B cell (primary cell): ENCODE measurements at regions not wholly inside any gene's neighbourhood (a gene's known extent, or its start where the extent isn't known, plus 50 kb on each side); places are given as distances from the start of the nearest gene placed in this dataset.

Experiments used
- ATAC-seq: fragments of 200-7000 bp; cut with Tn5 transposase; one replicate; pipeline ENCODE4 v1.10.0; 2021; ENCODE audit warnings: low read depth, mild to moderate bottlenecking, moderate number of reproducible peaks, moderate library complexity
- CTCF ChIA-PET: fragments of 350-600 bp; sonication (Branson Sonifier 250); formaldehyde crosslinking; loops from one replicate; lab custom pipeline; 2021; ENCODE audit warnings: antibody characterized with exemption, inconsistent platforms; lab: Charles Lee
- POLR2A ChIA-PET: fragments of 350-600 bp; sonication (Branson Sonifier 250); formaldehyde crosslinking; loops from one replicate; lab custom pipeline; 2021; ENCODE audit warnings: antibody characterized with exemption; lab: Charles Lee
- DNase-seq: peaks from one replicate; pipeline ENCODE4 v3.0.0; 2013
- H2AFZ ChIP-seq: 2 replicates; pipeline ENCODE4 v1.6.1; 2012; ENCODE audit warnings: mild to moderate bottlenecking, low read depth, low read length; ENCODE audit not compliant: insufficient read depth, poor library complexity, severe bottlenecking
- H3K27ac ChIP-seq, 2 donors: 1 replicate in 1 of 2; 2 replicates in 1 of 2; pipeline ENCODE4 v1.5.1; 2012 to 2013; ENCODE audit warnings: low read length in 2 of 2, mild to moderate bottlenecking in 2 of 2, moderate library complexity in 1 of 2
- H3K27me3 ChIP-seq, 4 experiments: fragments of 200-600 bp in 1 of 4; sonication (generic) in 1 of 4; replicated peaks in 1 of 4; 1 replicate in 2 of 4; 2 replicates in 2 of 4; pipeline versions ENCODE4 v1.6.1 to v1.7.0; 2013 to 2016; ENCODE audit warnings: low read length in 3 of 4, mild to moderate bottlenecking in 2 of 4, mixed read lengths in 1 of 4, moderate library complexity in 1 of 4; ENCODE audit not compliant: insufficient read depth in 4 of 4, control insufficient read depth in 3 of 4; ENCODE audit errors: control extremely low read depth in 1 of 4
- H3K36me3 ChIP-seq, 2 experiments: replicated peaks in 1 of 2; 1 replicate in 1 of 2; 2 replicates in 1 of 2; pipeline versions ENCODE4 v1.6.1 to v1.7.1; 2013; ENCODE audit warnings: low read length in 1 of 2; ENCODE audit not compliant: insufficient read depth in 2 of 2, control insufficient read depth in 1 of 2; ENCODE audit errors: control extremely low read depth in 1 of 2, extremely low read depth in 1 of 2
- H3K4me1 ChIP-seq, 2 donors: fragments of 200-600 bp in 1 of 2; sonication (generic) in 1 of 2; 1 replicate in 1 of 2; 2 replicates in 1 of 2; pipeline versions ENCODE4 v1.5.1 to v1.6.1; 2013 to 2017; ENCODE audit warnings: low read length in 2 of 2; ENCODE audit not compliant: control insufficient read depth in 2 of 2, insufficient read depth in 2 of 2
- H3K4me2 ChIP-seq: replicated peaks from 2 replicates; pipeline ENCODE3; 2012; ENCODE audit warnings: mild to moderate bottlenecking, low read depth, low read length; ENCODE audit not compliant: poor library complexity, severe bottlenecking
- H3K4me3 ChIP-seq, 5 experiments: fragments of 200-600 bp in 1 of 5; sonication (generic) in 1 of 5; 1 replicate in 3 of 5; 2 replicates in 2 of 5; pipeline versions ENCODE4 v1.5.1 to v1.7.0; 2011 to 2016; ENCODE audit warnings: low read length in 4 of 5, mild to moderate bottlenecking in 4 of 5, low read depth in 2 of 5, control low read depth in 1 of 5, moderate library complexity in 1 of 5; ENCODE audit not compliant: insufficient read depth in 1 of 5; ENCODE audit errors: control extremely low read depth in 1 of 5, extremely low read depth in 1 of 5
- H3K79me2 ChIP-seq: fragments of 200-600 bp; sonication (generic); one replicate; pipeline ENCODE4 v1.6.0; 2016; ENCODE audit warnings: low read length; ENCODE audit not compliant: control insufficient read depth, insufficient read depth
- H3K9ac ChIP-seq: fragments of 200-600 bp; sonication (generic); 2 replicates; pipeline ENCODE4 v1.6.1; 2017; ENCODE audit warnings: mild to moderate bottlenecking, low read length, moderate library complexity
- H3K9me3 ChIP-seq, 3 donors: one replicate each; pipeline versions ENCODE4 v1.6.1 to v1.7.1; 2013; ENCODE audit warnings: low read length in 2 of 3; ENCODE audit not compliant: control insufficient read depth in 2 of 3, insufficient read depth in 1 of 3; ENCODE audit errors: control extremely low read depth in 1 of 3
- H4K20me1 ChIP-seq: 2 replicates; pipeline ENCODE4 v1.6.0; 2012; ENCODE audit warnings: mild to moderate bottlenecking, low read length; ENCODE audit not compliant: insufficient read depth, control insufficient read depth, poor library complexity, severe bottlenecking
- H3K27ac Mint-ChIP-seq: one replicate; pipeline ENCODE4 v1.8.0; 2021; ENCODE audit warnings: mixed read lengths
- H3K27me3 Mint-ChIP-seq: one replicate; pipeline ENCODE4 v1.8.0; 2021; ENCODE audit warnings: mixed read lengths
- H3K4me1 Mint-ChIP-seq: one replicate; pipeline ENCODE4 v1.8.0; 2021; ENCODE audit warnings: mixed read lengths
- H3K4me3 Mint-ChIP-seq: one replicate; pipeline ENCODE4 v1.8.0; 2021; ENCODE audit warnings: mixed read lengths
- H3K9me3 Mint-ChIP-seq: one replicate; pipeline ENCODE4 v1.8.0; 2022; ENCODE audit warnings: mixed read lengths; ENCODE audit not compliant: insufficient read depth
- CTCF ChIP-seq: fragments of 200-600 bp; IDR thresholded peaks from one replicate; pipeline ENCODE4 v1.8.0; 2022; ENCODE audit warnings: antibody characterized with exemption, mild to moderate bottlenecking
- EZH2 ChIP-seq: IDR thresholded peaks from 2 replicates; pipeline ENCODE4 v1.6.1; 2012; ENCODE audit warnings: borderline replicate concordance, low read depth, mild to moderate bottlenecking, moderate library complexity, low read length; ENCODE audit not compliant: insufficient read depth, poor library complexity, severe bottlenecking
- WGBS: methylation state at CpG from one replicate; pipeline ENCODE4 v1.1.5; 2013; ENCODE audit warnings: missing lambda C conversion rate; ENCODE audit not compliant: insufficient coverage; 5-methylcytosine and 5-hydroxymethylcytosine counted together
- intact Hi-C: fragments of 100-400 bp; cut with micrococcal nuclease; formaldehyde crosslinking; loops from one replicate; pipeline ENCODE4 v1.10.0; 2022

- CTCF ChIA-PET = no interaction called here
- no peak overlapping the region for H3K4me3 Mint-ChIP-seq
These were observed 883.0 kb upstream of the NR2F2 start for GRCh38 chr15:95447486-95447885.

DNA sequence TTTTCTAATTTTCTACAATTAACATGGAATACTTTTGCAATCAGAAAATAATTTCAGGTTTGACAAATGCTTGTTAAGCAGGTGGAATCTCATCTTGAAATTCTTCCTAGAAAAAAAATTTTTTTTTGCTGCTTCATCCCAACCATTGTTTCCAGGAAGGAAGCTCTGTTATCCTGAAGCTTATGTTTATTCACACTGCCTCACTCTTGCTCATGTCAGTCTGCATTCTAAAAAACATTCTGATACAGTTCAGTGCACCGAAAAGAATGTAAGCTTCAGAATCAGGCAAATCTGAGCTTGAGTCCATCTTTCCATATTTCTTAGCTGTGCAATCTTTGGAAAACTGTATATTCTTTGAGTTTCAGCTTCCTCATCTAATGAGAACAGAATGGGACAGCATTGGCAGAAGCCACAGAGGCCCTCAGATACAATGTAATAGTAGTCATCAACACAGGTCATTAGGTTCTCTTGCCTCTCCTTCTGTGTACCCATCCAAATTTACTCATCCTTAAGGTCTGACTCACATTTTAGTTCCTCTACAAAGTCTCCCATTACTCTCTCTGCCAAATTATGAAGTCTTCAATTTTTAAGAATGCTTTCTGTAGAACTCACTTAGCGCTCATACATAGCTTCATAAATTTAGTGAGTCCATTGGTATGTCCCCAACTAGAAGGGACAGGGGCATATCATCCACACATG, 881.8 kb upstream of the NR2F2 start:
- Mint-ChIP-seq H3K27ac (no peak overlapping the region), H3K4me1 (no peaks in the 10 kb centered on the region), H3K4me3 (no peak overlapping the region), H3K27me3 (no peaks in the 10 kb centered on the region), H3K9me3 (peaks cover 2% of the 10 kb centered on the region)
- ChIA-PET POLR2A (no interaction called here), CTCF (no interaction called here)
- Histone ChIP-seq H3K4me3 (no peak overlapping the region), H2AFZ (no peak overlapping the region), H3K27ac (no peak overlapping the region), H3K9ac (no peak overlapping the region), H3K9me3 (no peaks in the 10 kb centered on the region), H3K79me2 (no peaks in the 10 kb centered on the region), H3K27me3 (no peaks in the 10 kb centered on the region), H3K4me2 (no peak overlapping the region), H3K36me3 (no peaks in the 10 kb centered on the region), H4K20me1 (no peaks in the 10 kb centered on the region), H3K4me1 (no peaks in the 10 kb centered on the region)
- WGBS = no CpG with 5 or more reads among the region's 2 CpGs
- intact Hi-C loops = no loop called here
- DNase-seq (no peak), ATAC-seq (no peak)
- no peak for TF ChIP-seq CTCF
- TF ChIP-seq EZH2 = no peak

More at GRCh38 chr15:95447486-95447885, 883.0 kb upstream of the NR2F2 start:
- H3K4me1 Mint-ChIP-seq = no peaks in the 10 kb centered on the region
- intact Hi-C loops = no loop called here
- Histone ChIP-seq H3K27ac (no peak overlapping the region), H3K27me3 (no peaks in the 10 kb centered on the region), H3K9me3 (no peaks in the 10 kb centered on the region), H4K20me1 (no peaks in the 10 kb centered on the region), H2AFZ (no peak overlapping the region), H3K79me2 (no peaks in the 10 kb centered on the region), H3K4me3 (no peak overlapping the region), H3K4me2 (no peak overlapping the region), H3K36me3 (no peaks in the 10 kb centered on the region), H3K9ac (no peak overlapping the region), H3K4me1 (no peaks in the 10 kb centered on the region)
- no peaks in the 10 kb centered on the region for H3K27me3 Mint-ChIP-seq
- TF ChIP-seq CTCF = no peak
- TF ChIP-seq EZH2 = no peak
- POLR2A ChIA-PET = no interaction called here
- H3K27ac Mint-ChIP-seq = no peak overlapping the region
- ATAC-seq (no peak), DNase-seq (no peak)
- peaks cover 2% of the 10 kb centered on the region for H3K9me3 Mint-ChIP-seq
- WGBS = 100% methylated on average over 1 of the region's 4 CpGs
